Lower leg skin (tissue), 3 donors: ENCODE measurements at regions not wholly inside any gene's neighbourhood (a gene's known extent, or its start where the extent isn't known, plus 50 kb on each side); places are given as distances from the start of the nearest gene placed in this dataset.

Source experiments
- POLR2A ChIP-seq, 2 donors: fragments of 450-650 bp; IDR thresholded peaks; one replicate each; pipeline ENCODE4 v1.6.1; 2016 to 2017; ENCODE audit warnings: antibody characterized with exemption in 2 of 2, mild to moderate bottlenecking in 1 of 2, moderate library complexity in 1 of 2
- TF ChIP-seq, protein P1 (sequence below), 3 donors: fragments of 450-650 bp; IDR thresholded peaks; one replicate each; pipeline ENCODE4 v1.5.1; 2016; ENCODE audit warnings: antibody characterized with exemption in 3 of 3, mild to moderate bottlenecking in 3 of 3, moderate library complexity in 2 of 3

DNA sequence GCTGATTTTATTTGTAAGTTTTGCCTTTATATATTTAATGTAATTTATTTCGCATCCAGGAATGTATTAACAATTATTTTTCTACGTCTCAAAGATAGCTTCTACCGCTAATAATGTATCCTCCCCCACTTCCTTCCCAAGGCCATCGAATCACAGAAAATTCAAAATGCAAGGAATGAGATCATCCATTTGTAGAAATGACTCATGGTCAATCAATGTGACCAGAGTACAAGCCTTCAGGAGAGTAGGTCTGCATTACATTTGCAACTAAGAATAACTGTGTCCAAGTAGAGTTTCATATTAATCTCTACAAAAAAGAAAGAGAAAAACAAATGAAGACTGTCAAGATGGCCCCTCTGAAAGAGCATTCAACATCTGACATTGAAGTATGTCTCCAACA is 205.9 kb upstream of the PHF14 start:
- TF ChIP-seq, protein P1, sequence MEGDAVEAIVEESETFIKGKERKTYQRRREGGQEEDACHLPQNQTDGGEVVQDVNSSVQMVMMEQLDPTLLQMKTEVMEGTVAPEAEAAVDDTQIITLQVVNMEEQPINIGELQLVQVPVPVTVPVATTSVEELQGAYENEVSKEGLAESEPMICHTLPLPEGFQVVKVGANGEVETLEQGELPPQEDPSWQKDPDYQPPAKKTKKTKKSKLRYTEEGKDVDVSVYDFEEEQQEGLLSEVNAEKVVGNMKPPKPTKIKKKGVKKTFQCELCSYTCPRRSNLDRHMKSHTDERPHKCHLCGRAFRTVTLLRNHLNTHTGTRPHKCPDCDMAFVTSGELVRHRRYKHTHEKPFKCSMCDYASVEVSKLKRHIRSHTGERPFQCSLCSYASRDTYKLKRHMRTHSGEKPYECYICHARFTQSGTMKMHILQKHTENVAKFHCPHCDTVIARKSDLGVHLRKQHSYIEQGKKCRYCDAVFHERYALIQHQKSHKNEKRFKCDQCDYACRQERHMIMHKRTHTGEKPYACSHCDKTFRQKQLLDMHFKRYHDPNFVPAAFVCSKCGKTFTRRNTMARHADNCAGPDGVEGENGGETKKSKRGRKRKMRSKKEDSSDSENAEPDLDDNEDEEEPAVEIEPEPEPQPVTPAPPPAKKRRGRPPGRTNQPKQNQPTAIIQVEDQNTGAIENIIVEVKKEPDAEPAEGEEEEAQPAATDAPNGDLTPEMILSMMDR (IDR thresholded peaks at IDR 0.05) = no peak
- no peak for TF ChIP-seq POLR2A (IDR thresholded peaks at IDR 0.05)
